ENCODE measurements at regions not wholly inside any gene's neighbourhood (a gene's known extent, or its start where the extent isn't known, plus 50 kb on each side); places are given as distances from the start of the nearest gene placed in this dataset.

DNA sequence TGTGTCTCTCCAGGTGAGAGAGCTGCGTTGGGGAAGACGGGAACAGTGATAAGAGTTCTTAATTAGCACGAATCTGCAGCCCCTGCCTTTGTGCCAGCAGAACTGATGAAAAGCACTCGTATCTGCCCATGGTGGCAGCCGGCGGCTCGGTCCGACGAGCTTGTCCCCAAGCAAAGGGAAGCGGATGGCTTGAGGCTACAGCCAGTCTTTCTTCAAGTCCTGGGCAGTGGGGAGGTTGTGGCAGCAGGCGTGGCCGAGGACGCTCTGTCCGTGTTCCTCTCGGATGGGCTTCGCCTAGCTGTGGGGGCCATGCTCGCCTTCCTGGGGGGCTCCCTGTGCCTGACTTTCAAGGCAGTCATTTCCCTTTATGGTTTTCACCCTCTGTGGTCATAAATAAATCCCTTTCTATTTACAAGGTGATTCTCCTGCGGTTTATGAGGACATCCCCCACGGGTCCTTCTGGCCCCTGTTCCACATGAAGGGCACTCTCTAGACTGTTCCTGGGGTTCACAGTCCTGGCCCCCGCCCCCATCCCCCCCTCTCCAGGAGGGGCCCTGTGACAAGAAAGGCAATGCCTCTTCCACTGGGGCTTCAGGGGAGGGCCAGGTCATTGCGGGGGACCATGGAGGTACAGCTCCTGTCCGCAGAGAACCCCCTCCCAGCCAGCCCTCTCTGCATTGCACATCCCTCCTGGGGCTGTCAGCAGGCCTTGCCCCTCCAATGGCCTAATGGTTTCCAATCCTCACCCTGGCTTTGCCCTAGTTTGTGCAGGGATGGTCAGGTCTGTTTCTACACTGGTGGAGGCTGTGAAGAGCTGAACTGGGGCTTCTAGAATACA is 1212.3 kb downstream of the BRD1 start:
- TF ChIP-seq, protein P1, sequence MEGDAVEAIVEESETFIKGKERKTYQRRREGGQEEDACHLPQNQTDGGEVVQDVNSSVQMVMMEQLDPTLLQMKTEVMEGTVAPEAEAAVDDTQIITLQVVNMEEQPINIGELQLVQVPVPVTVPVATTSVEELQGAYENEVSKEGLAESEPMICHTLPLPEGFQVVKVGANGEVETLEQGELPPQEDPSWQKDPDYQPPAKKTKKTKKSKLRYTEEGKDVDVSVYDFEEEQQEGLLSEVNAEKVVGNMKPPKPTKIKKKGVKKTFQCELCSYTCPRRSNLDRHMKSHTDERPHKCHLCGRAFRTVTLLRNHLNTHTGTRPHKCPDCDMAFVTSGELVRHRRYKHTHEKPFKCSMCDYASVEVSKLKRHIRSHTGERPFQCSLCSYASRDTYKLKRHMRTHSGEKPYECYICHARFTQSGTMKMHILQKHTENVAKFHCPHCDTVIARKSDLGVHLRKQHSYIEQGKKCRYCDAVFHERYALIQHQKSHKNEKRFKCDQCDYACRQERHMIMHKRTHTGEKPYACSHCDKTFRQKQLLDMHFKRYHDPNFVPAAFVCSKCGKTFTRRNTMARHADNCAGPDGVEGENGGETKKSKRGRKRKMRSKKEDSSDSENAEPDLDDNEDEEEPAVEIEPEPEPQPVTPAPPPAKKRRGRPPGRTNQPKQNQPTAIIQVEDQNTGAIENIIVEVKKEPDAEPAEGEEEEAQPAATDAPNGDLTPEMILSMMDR (IDR thresholded peaks at IDR 0.05; ENCODE audit: insufficient read depth, low read length), result no peak
- TF ChIP-seq POLR2AphosphoS5 (IDR thresholded peaks at IDR 0.05; ENCODE audit: low read depth), result no peak

Measured in HL-60 (cell line).